HFFc6 (cell line): ENCODE measurements at regions not wholly inside any gene's neighbourhood (a gene's known extent, or its start where the extent isn't known, plus 50 kb on each side); places are given as distances from the start of the nearest gene placed in this dataset.

Experiments
- DNase-seq: peaks from one replicate; pipeline ENCODE4 v3.0.0-alpha.2; 2018
- H3K27ac Mint-ChIP-seq: 2 replicates; pipeline ENCODE4 v1.8.0; 2020; ENCODE audit warnings: mild to moderate bottlenecking, mixed read lengths
- H3K27me3 Mint-ChIP-seq: 2 replicates; pipeline ENCODE4 v1.8.0; 2021; ENCODE audit warnings: mild to moderate bottlenecking, moderate library complexity, mixed read lengths; ENCODE audit not compliant: insufficient read depth
- H3K36me3 Mint-ChIP-seq: 2 replicates; pipeline ENCODE4 v1.8.0; 2021; ENCODE audit warnings: low read depth, mixed read lengths
- H3K4me1 Mint-ChIP-seq: 2 replicates; pipeline ENCODE4 v1.8.0; 2020; ENCODE audit warnings: low read depth, mixed read lengths
- H3K4me3 Mint-ChIP-seq: 2 replicates; pipeline ENCODE4 v1.8.0; 2020; ENCODE audit warnings: mild to moderate bottlenecking, moderate library complexity, mixed read lengths
- H3K9me3 Mint-ChIP-seq: 2 replicates; pipeline ENCODE4 v1.8.0; 2020; ENCODE audit warnings: mild to moderate bottlenecking, mixed read lengths
- TF ChIP-seq, protein P1 (sequence below): fragments of 200-600 bp; sonication (generic); IDR thresholded peaks from 2 replicates; pipeline ENCODE4 v1.5.0; 2021; ENCODE audit warnings: antibody characterized with exemption, mild to moderate bottlenecking

DNA sequence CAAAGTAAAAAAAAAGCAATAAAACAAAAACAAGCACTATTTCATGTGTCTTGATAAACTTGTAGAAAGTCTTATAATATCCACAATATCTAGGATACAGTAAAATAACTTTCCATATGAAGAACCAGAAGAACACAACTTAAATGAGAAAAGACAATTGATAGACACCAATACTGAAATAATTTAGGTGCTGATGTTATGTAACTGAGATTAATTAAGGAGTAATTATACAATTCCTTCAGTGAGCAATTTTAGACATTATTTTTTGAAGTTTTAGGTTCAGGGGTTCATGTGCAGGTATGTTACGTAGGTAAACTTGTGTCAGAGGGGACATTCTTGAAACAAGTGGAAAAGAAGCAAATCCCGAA lies 88.3 kb upstream of the VPREB1 start:
- Mint-ChIP-seq H3K4me3 (no peak overlapping the region), H3K27ac (no peak overlapping the region), H3K4me1 (no peaks in the 10 kb centered on the region), H3K9me3 (no peaks in the 10 kb centered on the region), H3K36me3 (no peaks in the 10 kb centered on the region), H3K27me3 (peaks cover 3% of the 10 kb centered on the region)
- DNase-seq = no peak
- TF ChIP-seq, protein P1, sequence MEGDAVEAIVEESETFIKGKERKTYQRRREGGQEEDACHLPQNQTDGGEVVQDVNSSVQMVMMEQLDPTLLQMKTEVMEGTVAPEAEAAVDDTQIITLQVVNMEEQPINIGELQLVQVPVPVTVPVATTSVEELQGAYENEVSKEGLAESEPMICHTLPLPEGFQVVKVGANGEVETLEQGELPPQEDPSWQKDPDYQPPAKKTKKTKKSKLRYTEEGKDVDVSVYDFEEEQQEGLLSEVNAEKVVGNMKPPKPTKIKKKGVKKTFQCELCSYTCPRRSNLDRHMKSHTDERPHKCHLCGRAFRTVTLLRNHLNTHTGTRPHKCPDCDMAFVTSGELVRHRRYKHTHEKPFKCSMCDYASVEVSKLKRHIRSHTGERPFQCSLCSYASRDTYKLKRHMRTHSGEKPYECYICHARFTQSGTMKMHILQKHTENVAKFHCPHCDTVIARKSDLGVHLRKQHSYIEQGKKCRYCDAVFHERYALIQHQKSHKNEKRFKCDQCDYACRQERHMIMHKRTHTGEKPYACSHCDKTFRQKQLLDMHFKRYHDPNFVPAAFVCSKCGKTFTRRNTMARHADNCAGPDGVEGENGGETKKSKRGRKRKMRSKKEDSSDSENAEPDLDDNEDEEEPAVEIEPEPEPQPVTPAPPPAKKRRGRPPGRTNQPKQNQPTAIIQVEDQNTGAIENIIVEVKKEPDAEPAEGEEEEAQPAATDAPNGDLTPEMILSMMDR = no peak

DNA sequence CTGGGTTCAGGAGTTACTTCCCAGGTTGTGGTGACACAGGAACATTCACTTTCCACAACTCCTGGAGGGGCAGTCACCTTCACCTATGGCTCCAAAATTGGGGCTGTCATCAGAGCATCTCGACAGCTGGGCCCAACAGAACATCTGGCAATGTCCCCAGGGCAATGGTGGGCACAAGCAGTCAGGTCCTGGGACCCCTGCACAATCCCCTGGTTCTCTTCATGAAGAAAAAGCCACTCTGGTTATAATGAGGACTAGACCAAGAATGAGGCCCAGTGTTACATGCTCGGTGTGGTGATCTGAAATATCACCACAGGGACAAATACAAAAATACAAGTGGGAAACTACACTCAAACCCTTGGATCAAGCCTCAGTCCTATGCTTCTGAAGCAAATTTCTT lies 89.0 kb upstream of the VPREB1 start:
- Mint-ChIP-seq H3K9me3 (no peaks in the 10 kb centered on the region), H3K36me3 (no peaks in the 10 kb centered on the region), H3K27me3 (peaks cover 3% of the 10 kb centered on the region), H3K4me1 (no peaks in the 10 kb centered on the region), H3K4me3 (no peak overlapping the region), H3K27ac (no peak overlapping the region)
- DNase-seq = no peak
- TF ChIP-seq, protein P1 = no peak

DNA sequence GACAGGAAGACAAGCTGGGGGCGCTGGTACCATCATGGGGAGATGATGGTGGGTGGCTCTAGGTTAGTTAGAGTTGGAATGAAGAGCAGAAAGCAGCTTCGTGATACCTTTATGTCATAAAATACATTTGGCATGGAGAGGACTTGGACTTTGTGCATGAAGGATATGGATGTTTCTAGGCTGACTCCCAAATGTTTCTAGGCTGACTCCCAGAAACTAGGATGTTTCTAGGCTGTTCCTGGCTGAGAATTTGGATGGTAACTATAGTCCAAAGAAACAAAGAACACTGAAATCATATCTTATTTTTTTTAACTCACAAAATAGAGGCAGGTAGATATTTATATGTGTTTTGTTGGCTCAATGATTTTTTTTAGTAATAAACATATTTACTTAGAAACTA lies 89.4 kb upstream of the VPREB1 start:
- DNase-seq = no peak
- Mint-ChIP-seq H3K36me3 (no peaks in the 10 kb centered on the region), H3K27ac (no peak overlapping the region), H3K4me3 (no peak overlapping the region), H3K4me1 (no peaks in the 10 kb centered on the region), H3K9me3 (no peaks in the 10 kb centered on the region), H3K27me3 (peaks cover 6% of the 10 kb centered on the region)
- TF ChIP-seq, protein P1 = no peak

DNA sequence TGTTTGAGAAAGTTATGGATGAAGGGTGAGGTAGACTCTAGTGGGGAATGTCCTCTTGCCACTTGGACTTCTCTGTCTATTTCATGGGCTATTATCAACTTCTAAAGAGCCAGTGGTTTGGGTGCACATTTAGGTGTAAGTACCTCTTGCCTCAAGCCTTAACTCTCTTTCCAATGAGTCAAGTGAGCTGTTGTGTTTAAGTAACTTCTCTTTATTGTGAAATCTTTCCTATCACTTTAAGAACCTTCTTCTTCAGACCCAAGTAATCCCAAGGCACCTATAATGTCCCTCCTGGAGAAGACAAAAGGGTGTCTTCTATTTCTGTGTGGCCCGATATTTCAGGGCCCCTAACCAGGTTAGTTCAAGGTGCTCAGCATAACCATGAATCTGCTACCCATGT lies 90.5 kb upstream of the VPREB1 start:
- no peaks in the 10 kb centered on the region for H3K9me3 Mint-ChIP-seq
- H3K4me1 Mint-ChIP-seq = no peaks in the 10 kb centered on the region
- H3K27me3 Mint-ChIP-seq = peaks cover 6% of the 10 kb centered on the region
- H3K27ac Mint-ChIP-seq = no peak overlapping the region
- TF ChIP-seq, protein P1 = no peak
- H3K4me3 Mint-ChIP-seq = no peak overlapping the region
- H3K36me3 Mint-ChIP-seq = no peaks in the 10 kb centered on the region
- no peak for DNase-seq

DNA sequence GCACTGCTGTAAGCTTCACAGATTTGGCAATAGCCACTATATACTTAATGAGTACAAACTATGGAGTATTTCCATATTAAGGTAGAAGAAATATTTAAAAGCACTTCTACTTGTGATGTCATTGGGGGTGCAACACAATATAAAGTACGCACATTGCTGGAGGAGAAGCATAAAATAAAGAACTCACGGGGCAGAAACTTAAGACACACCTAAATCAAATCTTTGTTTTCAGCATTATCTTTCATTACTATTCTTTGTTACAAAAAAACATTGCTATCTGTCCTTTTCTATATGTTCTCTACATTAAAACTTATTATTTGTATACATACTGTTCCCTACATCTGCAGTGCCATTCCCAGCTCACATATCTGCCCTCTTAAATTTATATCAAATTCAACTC lies 93.3 kb upstream of the VPREB1 start:
- Mint-ChIP-seq H3K4me3 (no peak overlapping the region), H3K27me3 (peaks cover 15% of the 10 kb centered on the region), H3K9me3 (no peaks in the 10 kb centered on the region), H3K27ac (no peak overlapping the region), H3K36me3 (no peaks in the 10 kb centered on the region), H3K4me1 (no peaks in the 10 kb centered on the region)
- DNase-seq = no peak
- TF ChIP-seq, protein P1 = no peak

DNA sequence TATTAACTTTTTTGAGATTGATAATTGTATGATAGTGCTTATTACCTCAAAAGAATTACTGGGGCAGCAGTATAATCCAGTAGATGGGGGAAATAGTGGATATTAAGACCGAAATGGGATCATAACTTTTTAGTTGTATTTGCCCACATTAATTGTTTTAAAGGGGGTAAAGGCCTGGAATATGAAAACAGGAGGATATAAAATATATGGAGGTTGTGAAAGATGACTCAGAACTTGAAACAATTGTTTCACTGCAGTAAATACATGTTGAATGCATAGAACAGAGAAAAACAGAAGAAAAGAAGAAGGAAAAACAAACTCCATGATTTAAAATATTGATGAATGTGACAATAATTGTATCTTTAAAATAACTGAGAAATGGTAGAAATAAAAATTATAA lies 94.1 kb upstream of the VPREB1 start:
- Mint-ChIP-seq H3K9me3 (no peaks in the 10 kb centered on the region), H3K27me3 (peaks cover 15% of the 10 kb centered on the region), H3K36me3 (no peaks in the 10 kb centered on the region), H3K4me3 (no peak overlapping the region), H3K4me1 (no peaks in the 10 kb centered on the region), H3K27ac (no peak overlapping the region)
- TF ChIP-seq, protein P1 = no peak
- DNase-seq = no peak
